ENCODE measurements at regions not wholly inside any gene's neighbourhood (a gene's known extent, or its start where the extent isn't known, plus 50 kb on each side); places are given as distances from the start of the nearest gene placed in this dataset.

DNA sequence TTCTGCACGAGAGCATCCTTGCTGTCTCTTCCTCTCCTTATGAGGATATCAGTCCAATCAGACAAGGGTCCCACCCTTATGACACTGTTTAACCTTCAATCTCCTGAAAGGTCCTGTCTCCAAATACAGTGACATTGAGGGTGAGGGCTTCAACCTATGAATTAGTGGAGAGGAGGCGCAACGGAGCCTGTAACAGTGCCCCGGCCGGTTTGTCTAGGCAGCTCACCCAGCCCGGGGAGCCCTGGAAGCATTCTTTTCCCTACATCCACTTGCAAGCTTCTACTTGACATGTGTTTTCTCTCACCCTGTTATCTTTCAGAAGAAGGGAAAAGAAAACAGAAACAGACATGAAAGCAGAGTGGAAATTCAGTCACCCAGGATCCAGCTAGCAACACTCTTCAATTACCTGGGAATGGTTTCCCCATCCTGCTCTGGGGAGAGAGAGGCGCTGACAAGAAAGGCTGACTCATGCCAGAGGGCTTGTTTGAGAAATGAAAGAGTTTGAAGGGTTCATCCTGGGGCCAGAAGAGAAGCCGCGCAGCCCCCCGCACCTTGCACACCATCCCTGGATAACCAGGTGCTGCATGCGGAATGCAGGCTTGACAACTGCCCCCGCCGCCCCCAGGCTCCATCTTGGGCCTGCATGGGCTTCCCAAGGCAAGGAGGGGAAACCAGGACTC lies 394.9 kb downstream of the NPHP4 start:
- Histone ChIP-seq H3K27me3 (ENCODE audit: insufficient read depth, low read depth, low read length) (no peaks in the 10 kb centered on the region), H3K9ac (ENCODE audit: low read length) (no peak overlapping the region), H3K9me3 (ENCODE audit: low read length) (no peaks in the 10 kb centered on the region), H3K4me2 (ENCODE audit: low read length) (no peak overlapping the region), H3F3A (ENCODE audit: insufficient read depth, low read length, poor library complexity, severe bottlenecking) (no peaks in the 10 kb centered on the region), H3K4me3 (ENCODE audit: low read length) (no peak overlapping the region), H3K79me2 (replicated peaks; ENCODE audit: insufficient read depth, low read length) (no peaks in the 10 kb centered on the region), H2AFZ (ENCODE audit: low read depth, low read length) (no peak overlapping the region), H3K9me2 (ENCODE audit: insufficient read depth, low read length) (no peaks in the 10 kb centered on the region), H3K27ac (ENCODE audit: low read length) (no peak overlapping the region), H3K36me3 (ENCODE audit: insufficient read depth, low read length) (no peaks in the 10 kb centered on the region), H4K20me1 (ENCODE audit: insufficient read depth) (no peaks in the 10 kb centered on the region)
- TF ChIP-seq MXI1 (conservative IDR thresholded peaks at IDR 0.05; ENCODE audit: poor library complexity, severe bottlenecking) (no peak), SMC3 (conservative IDR thresholded peaks at IDR 0.05; ENCODE audit: poor library complexity) (no peak), POLR2AphosphoS5 (IDR thresholded peaks at IDR 0.05) (no peak), TAF1 (IDR thresholded peaks at IDR 0.05; ENCODE audit: low read depth) (no peak), EP300 (conservative IDR thresholded peaks at IDR 0.05; ENCODE audit: poor library complexity, severe bottlenecking) (no peak), EZH2 (IDR thresholded peaks at IDR 0.05; ENCODE audit: borderline replicate concordance, insufficient read depth, low read length, poor library complexity, severe bottlenecking) (no peak), RAD21 (conservative IDR thresholded peaks at IDR 0.05) (no peak)
- TF ChIP-seq, protein P1, sequence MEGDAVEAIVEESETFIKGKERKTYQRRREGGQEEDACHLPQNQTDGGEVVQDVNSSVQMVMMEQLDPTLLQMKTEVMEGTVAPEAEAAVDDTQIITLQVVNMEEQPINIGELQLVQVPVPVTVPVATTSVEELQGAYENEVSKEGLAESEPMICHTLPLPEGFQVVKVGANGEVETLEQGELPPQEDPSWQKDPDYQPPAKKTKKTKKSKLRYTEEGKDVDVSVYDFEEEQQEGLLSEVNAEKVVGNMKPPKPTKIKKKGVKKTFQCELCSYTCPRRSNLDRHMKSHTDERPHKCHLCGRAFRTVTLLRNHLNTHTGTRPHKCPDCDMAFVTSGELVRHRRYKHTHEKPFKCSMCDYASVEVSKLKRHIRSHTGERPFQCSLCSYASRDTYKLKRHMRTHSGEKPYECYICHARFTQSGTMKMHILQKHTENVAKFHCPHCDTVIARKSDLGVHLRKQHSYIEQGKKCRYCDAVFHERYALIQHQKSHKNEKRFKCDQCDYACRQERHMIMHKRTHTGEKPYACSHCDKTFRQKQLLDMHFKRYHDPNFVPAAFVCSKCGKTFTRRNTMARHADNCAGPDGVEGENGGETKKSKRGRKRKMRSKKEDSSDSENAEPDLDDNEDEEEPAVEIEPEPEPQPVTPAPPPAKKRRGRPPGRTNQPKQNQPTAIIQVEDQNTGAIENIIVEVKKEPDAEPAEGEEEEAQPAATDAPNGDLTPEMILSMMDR (IDR thresholded peaks at IDR 0.05; ENCODE audit: poor library complexity, severe bottlenecking): no peak
- TF ChIP-seq, protein P2, sequence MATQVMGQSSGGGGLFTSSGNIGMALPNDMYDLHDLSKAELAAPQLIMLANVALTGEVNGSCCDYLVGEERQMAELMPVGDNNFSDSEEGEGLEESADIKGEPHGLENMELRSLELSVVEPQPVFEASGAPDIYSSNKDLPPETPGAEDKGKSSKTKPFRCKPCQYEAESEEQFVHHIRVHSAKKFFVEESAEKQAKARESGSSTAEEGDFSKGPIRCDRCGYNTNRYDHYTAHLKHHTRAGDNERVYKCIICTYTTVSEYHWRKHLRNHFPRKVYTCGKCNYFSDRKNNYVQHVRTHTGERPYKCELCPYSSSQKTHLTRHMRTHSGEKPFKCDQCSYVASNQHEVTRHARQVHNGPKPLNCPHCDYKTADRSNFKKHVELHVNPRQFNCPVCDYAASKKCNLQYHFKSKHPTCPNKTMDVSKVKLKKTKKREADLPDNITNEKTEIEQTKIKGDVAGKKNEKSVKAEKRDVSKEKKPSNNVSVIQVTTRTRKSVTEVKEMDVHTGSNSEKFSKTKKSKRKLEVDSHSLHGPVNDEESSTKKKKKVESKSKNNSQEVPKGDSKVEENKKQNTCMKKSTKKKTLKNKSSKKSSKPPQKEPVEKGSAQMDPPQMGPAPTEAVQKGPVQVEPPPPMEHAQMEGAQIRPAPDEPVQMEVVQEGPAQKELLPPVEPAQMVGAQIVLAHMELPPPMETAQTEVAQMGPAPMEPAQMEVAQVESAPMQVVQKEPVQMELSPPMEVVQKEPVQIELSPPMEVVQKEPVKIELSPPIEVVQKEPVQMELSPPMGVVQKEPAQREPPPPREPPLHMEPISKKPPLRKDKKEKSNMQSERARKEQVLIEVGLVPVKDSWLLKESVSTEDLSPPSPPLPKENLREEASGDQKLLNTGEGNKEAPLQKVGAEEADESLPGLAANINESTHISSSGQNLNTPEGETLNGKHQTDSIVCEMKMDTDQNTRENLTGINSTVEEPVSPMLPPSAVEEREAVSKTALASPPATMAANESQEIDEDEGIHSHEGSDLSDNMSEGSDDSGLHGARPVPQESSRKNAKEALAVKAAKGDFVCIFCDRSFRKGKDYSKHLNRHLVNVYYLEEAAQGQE (IDR thresholded peaks at IDR 0.05; ENCODE audit: borderline replicate concordance): no peak

DNA sequence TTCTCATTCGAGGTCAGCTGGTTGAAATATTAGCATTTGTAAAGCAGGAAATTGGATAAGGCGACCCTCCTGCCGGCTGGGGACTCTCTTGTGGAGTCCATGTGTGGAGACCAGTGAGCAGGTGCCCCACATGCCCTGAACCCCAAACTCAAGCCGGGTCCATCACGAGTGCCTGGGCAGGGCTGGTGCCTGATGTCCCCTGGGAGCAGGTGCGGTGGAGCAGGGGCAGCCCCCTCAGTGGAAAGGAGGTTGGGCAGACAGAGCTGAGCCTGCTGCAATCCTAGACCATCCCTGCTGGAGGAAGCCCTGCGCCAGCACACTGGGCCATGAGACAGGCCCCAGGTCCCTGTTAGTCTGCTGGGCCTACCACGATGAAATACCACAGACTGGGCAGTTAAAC lies 395.6 kb downstream of the NPHP4 start:
- Histone ChIP-seq H3K27me3 (ENCODE audit: insufficient read depth, low read depth, low read length) (no peaks in the 10 kb centered on the region), H3K9me3 (ENCODE audit: low read length) (no peaks in the 10 kb centered on the region), H4K20me1 (ENCODE audit: insufficient read depth) (no peaks in the 10 kb centered on the region), H3K27ac (ENCODE audit: low read length) (no peak overlapping the region), H3K9me2 (ENCODE audit: insufficient read depth, low read length) (no peaks in the 10 kb centered on the region), H3K36me3 (ENCODE audit: insufficient read depth, low read length) (no peaks in the 10 kb centered on the region), H3K79me2 (replicated peaks; ENCODE audit: insufficient read depth, low read length) (no peaks in the 10 kb centered on the region), H3K4me3 (ENCODE audit: low read length) (no peak overlapping the region), H3K4me2 (ENCODE audit: low read length) (no peak overlapping the region), H3F3A (ENCODE audit: insufficient read depth, low read length, poor library complexity, severe bottlenecking) (no peaks in the 10 kb centered on the region), H3K9ac (ENCODE audit: low read length) (no peak overlapping the region), H2AFZ (ENCODE audit: low read depth, low read length) (no peak overlapping the region)
- TF ChIP-seq EZH2 (IDR thresholded peaks at IDR 0.05; ENCODE audit: borderline replicate concordance, insufficient read depth, low read length, poor library complexity, severe bottlenecking): no peak
- TF ChIP-seq RAD21 (conservative IDR thresholded peaks at IDR 0.05): no peak
- TF ChIP-seq MXI1 (conservative IDR thresholded peaks at IDR 0.05; ENCODE audit: poor library complexity, severe bottlenecking): no peak
- TF ChIP-seq, protein P1 (IDR thresholded peaks at IDR 0.05; ENCODE audit: poor library complexity, severe bottlenecking): no peak
